Stimulated activated memory B cell treated with anti-CD40 and anti-IgM and Interleukin-4, amounts not matched to agents 10 μg/mL and 1 μg/mL and 100 μg/mL, for 72 hours (primary cell): ENCODE measurements at regions not wholly inside any gene's neighbourhood (a gene's known extent, or its start where the extent isn't known, plus 50 kb on each side); places are given as distances from the start of the nearest gene placed in this dataset.
"Not testable (repeated sequence)": the region's sequence is repeated elsewhere in the genome, so short reads cannot be mapped to it uniquely, and the experiment has no call there.

Experiments
- ATAC-seq: fragments of 150-1000 bp; cut with Tn5 transposase; 2 replicates; pipeline ENCODE4 v1.10.0; 2021
- H3K27ac Mint-ChIP-seq: one replicate; pipeline ENCODE4 v1.8.0; 2022; ENCODE audit warnings: mild to moderate bottlenecking, mixed read lengths
- H3K27me3 Mint-ChIP-seq: one replicate; pipeline ENCODE4 v1.8.0; 2022; ENCODE audit warnings: mixed read lengths
- H3K36me3 Mint-ChIP-seq: one replicate; pipeline ENCODE4 v1.8.0; 2022; ENCODE audit warnings: mixed read lengths
- H3K4me1 Mint-ChIP-seq: one replicate; pipeline ENCODE4 v1.8.0; 2022; ENCODE audit warnings: mixed read lengths
- H3K4me3 Mint-ChIP-seq: one replicate; pipeline ENCODE4 v1.8.0; 2022; ENCODE audit warnings: mild to moderate bottlenecking, moderate library complexity, mixed read lengths
- H3K9me3 Mint-ChIP-seq: one replicate; pipeline ENCODE4 v1.8.0; 2022; ENCODE audit warnings: mixed read lengths

- H3K4me3 Mint-ChIP-seq = no peak overlapping the region
- H3K4me1 Mint-ChIP-seq = no peaks in the 10 kb centered on the region
- H3K36me3 Mint-ChIP-seq = no peaks in the 10 kb centered on the region
- no peak for ATAC-seq
- H3K9me3 Mint-ChIP-seq = no peaks in the 10 kb centered on the region
- H3K27ac Mint-ChIP-seq = no peak overlapping the region
- H3K27me3 Mint-ChIP-seq = no peaks in the 10 kb centered on the region
Observed at GRCh38 chr9:16044579-16044881, 491.7 kb downstream of the CCDC171 start.

DNA sequence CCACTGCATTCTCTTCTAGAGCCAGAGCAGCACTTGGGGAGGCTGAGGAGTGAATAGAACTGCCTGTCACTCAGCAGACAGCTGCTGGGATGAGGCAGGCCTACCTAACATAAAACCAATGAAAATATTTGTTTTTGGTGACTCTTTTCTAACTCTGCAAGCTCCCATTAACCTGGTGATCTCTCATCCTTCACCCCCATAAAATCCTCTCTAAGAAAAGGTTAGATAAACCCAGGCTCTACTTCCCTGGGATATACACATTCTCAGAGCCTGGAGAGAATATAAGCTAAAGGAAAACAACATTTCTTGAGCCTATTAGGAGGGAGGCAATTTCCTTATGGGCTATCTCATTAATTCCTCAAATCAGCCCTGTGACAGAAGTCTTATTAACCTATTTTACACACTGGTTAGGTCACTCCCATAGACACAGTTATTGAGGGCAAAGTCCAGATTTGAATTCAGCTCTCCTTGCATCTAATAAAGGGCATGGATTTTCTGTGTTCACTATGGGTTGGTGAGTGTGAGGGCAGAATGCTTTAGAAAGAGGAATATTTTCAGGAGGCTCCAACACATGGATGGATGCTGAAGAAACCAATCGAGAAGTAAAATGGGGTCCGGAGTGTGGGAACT lies 492.9 kb downstream of the CCDC171 start:
- no peak for ATAC-seq
- Mint-ChIP-seq H3K27me3 (no peaks in the 10 kb centered on the region), H3K27ac (no peak overlapping the region), H3K9me3 (no peaks in the 10 kb centered on the region), H3K4me3 (no peak overlapping the region), H3K36me3 (no peaks in the 10 kb centered on the region), H3K4me1 (no peaks in the 10 kb centered on the region)

DNA sequence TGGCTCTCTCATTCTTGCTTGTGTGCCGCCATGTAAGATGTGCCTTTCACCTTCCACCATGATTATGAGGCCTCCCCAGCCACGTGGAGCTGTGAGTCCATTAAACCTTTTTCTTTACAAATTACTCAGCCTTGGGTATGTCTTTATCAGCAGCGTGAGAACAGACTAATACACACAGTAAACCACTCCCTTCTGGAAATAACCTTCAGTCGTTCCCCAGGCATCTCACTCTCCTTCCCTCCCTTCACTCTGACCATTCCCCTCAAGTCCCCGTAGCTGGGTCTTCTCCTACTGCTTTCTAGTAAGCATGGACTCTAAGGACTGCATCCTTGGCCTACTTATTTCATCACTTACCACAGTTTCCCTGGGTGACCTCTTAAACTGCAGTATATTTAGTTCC lies 493.9 kb downstream of the CCDC171 start:
- H3K27ac Mint-ChIP-seq = no peak overlapping the region
- ATAC-seq = no peak
- no peaks in the 10 kb centered on the region for H3K36me3 Mint-ChIP-seq
- no peaks in the 10 kb centered on the region for H3K27me3 Mint-ChIP-seq
- no peaks in the 10 kb centered on the region for H3K4me1 Mint-ChIP-seq
- H3K9me3 Mint-ChIP-seq = no peaks in the 10 kb centered on the region
- H3K4me3 Mint-ChIP-seq = no peak overlapping the region

DNA sequence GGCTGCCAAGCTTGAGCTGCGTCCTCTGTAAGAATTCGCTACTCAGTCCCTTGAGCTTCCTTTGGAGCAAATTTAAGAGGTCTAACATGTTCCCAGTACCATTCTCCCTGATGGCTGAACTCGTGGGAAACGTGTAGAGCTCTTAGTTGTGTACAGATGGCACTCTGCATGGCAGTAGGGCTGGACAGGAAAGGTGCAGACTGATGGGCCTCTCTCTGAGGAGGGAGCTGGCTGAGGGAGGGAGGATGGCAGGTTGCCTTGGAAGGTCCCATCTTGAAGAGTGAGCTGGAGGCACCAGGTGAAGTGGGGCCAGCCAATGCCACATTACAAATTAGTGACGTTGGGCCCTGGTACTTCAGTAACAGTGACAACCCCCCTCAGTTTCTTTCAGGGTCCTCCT lies 495.3 kb downstream of the CCDC171 start:
- Mint-ChIP-seq H3K4me1 (no peaks in the 10 kb centered on the region), H3K36me3 (no peaks in the 10 kb centered on the region), H3K9me3 (no peaks in the 10 kb centered on the region), H3K4me3 (no peak overlapping the region), H3K27ac (no peak overlapping the region), H3K27me3 (no peaks in the 10 kb centered on the region)
- ATAC-seq = peak; percentile 4

DNA sequence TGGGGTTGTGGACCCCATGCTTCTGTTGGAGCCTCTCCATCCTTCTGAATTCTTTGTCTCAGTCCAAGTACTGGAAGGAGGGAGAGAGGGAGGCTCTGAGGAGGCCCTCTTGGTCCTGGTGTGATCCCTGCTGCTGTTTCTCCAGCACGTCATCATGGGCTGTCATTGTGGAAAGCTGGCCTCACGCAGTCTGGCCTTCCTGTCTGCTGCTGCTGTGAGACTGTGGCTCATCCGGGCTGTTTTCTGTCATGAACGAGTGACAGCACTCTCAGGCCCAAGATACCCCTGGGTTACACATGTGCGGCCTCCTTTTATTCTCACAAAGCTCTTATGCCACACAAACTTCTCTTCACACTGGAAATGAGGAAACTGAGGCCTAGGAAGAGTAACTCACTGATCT lies 499.3 kb downstream of the CCDC171 start:
- no peaks in the 10 kb centered on the region for H3K36me3 Mint-ChIP-seq
- no peak overlapping the region for H3K4me3 Mint-ChIP-seq
- no peaks in the 10 kb centered on the region for H3K9me3 Mint-ChIP-seq
- no peaks in the 10 kb centered on the region for H3K27me3 Mint-ChIP-seq
- ATAC-seq = no peak
- no peaks in the 10 kb centered on the region for H3K4me1 Mint-ChIP-seq
- H3K27ac Mint-ChIP-seq = no peak overlapping the region

DNA sequence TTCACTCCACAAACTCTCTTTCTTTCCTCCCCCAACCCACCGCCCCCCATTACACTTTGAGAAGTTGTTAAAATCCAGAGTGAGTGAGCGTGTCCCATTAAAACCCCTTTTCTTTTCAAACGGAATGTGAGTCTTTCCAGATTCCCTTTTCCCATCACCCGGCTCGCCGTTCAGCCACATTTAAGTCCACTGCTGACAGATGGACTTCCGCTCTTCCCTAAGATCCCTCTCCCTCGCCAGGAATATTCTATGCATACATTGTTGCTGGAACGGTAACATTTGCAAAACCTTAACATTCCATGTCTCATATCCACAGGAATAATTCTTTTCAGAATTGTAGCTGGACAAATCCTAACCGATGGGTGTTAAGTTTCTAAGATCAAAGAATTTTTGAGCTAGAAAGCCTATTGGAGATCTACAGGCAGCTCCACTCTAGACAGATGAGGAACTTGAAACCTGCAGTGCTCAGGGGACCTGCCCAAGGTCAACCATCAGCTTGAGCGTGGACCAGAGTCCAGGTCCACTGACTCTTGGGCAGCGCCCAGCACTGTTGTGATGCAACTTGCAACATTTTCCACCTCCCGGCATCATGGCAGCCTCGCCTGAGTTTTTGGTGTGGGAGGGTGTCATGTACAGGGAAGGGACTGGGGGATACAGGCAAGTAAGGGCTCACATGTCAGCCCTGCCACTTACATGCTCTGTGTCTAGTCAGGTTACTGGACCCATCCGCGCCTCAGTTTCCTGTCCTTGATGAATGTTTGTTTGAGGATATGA lies 500.1 kb downstream of the CCDC171 start:
- Mint-ChIP-seq H3K36me3 (no peaks in the 10 kb centered on the region), H3K4me1 (no peaks in the 10 kb centered on the region), H3K27me3 (no peaks in the 10 kb centered on the region), H3K9me3 (no peaks in the 10 kb centered on the region), H3K4me3 (no peak overlapping the region), H3K27ac (no peak overlapping the region)
- ATAC-seq = no peak

DNA sequence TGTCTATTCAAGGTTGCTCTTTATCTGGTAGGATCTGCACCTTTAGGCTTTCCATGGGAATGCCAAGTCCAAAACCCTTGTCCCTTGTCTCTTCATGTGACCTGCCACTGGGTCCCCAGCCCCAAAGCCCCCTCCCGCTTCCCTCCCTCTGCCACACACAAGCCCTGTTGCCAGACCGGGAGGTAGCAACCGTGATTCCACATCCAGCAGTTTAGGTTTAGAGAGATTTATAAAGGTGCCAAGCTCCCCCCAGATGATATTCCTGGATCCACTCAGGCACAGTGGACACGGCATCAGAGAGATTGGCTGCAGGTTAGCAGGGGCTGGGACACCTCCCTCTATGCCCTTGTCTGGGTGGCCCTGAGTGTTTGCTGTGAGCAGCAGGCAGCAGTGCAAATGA lies 504.7 kb downstream of the CCDC171 start:
- ATAC-seq = no peak
- H3K4me3 Mint-ChIP-seq = no peak overlapping the region
- H3K27ac Mint-ChIP-seq = no peak overlapping the region
- H3K9me3 Mint-ChIP-seq = peaks cover 4% of the 10 kb centered on the region
- H3K36me3 Mint-ChIP-seq = no peaks in the 10 kb centered on the region
- no peaks in the 10 kb centered on the region for H3K4me1 Mint-ChIP-seq
- no peaks in the 10 kb centered on the region for H3K27me3 Mint-ChIP-seq

DNA sequence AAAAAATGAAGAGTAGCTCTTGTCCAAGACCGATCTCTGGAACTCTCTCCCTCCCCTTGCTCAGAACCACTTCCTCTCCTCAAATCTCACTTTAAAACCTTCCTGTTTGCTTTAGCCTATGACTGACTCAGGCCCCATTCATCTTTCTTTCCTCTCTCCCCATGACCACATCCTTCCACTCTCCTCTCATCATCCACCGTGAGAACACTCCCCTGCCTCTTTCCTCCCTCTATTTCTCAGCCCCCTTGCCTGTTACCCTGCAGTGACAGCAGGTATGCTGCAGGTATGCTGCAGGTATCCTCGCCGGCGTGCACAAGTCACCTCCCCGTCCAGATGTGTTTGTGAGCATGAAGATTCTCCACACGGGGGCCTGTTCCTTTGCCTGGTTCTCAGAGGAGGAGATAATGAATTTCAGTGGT lies 505.3 kb downstream of the CCDC171 start:
- Mint-ChIP-seq H3K27ac (no peak overlapping the region), H3K4me1 (no peaks in the 10 kb centered on the region), H3K36me3 (no peaks in the 10 kb centered on the region), H3K27me3 (no peaks in the 10 kb centered on the region), H3K4me3 (no peak overlapping the region), H3K9me3 (peaks cover 4% of the 10 kb centered on the region)
- ATAC-seq = no peak

- no peak overlapping the region for H3K27ac Mint-ChIP-seq
- no peak overlapping the region for H3K4me3 Mint-ChIP-seq
- peaks cover 4% of the 10 kb centered on the region for H3K9me3 Mint-ChIP-seq
- H3K36me3 Mint-ChIP-seq = no peaks in the 10 kb centered on the region
- no peaks in the 10 kb centered on the region for H3K4me1 Mint-ChIP-seq
- no peaks in the 10 kb centered on the region for H3K27me3 Mint-ChIP-seq
- ATAC-seq = no peak
Observed at GRCh38 chr9:16060436-16061129, 507.7 kb downstream of the CCDC171 start.

- no peak overlapping the region for H3K27ac Mint-ChIP-seq
- H3K27me3 Mint-ChIP-seq = no peaks in the 10 kb centered on the region
- peaks cover 5% of the 10 kb centered on the region for H3K9me3 Mint-ChIP-seq
- H3K4me3 Mint-ChIP-seq = no peak overlapping the region
- H3K4me1 Mint-ChIP-seq = no peaks in the 10 kb centered on the region
- no peaks in the 10 kb centered on the region for H3K36me3 Mint-ChIP-seq
- ATAC-seq = no peak
Observed at GRCh38 chr9:16062542-16063240, 509.8 kb downstream of the CCDC171 start.

DNA sequence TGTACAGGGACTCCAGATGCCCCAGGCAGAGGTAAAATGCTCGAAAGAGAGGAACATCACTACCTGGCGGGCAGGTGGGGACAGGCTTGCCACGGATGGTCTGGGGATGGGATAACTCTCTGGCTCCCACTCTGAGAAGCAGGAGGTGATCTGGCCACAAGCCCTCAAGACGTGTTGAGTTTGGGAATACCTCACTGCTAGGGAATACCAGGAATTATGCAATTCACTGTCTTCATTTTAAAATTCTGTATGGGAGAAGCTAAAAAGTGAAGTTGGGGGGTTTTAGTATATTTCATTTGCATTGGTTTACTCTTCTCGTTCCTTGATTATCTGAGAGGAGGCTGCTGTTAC lies 510.4 kb downstream of the CCDC171 start:
- no peaks in the 10 kb centered on the region for H3K4me1 Mint-ChIP-seq
- no peak overlapping the region for H3K27ac Mint-ChIP-seq
- no peaks in the 10 kb centered on the region for H3K27me3 Mint-ChIP-seq
- H3K9me3 Mint-ChIP-seq = peaks cover 6% of the 10 kb centered on the region
- no peak overlapping the region for H3K4me3 Mint-ChIP-seq
- H3K36me3 Mint-ChIP-seq = no peaks in the 10 kb centered on the region
- ATAC-seq = no peak

DNA sequence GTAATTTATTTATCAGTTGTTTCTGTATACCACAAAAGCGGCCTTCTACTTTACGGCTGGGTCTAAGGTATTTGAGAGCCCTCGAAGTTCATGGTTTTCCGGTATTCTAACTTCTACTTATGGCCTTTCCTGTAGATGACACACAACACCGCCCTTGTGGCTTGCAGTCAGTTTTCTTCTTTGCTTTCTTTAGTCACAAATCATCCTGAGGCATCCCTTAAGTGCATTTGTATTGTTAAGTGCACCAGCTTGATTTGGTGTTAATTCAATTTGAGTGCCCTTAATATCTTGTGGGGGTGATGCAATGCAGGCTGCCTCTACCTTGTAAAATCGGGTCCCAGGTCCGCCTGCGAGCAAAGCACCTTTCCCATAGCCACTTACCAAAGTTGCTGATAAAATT lies 511.9 kb downstream of the CCDC171 start:
- Mint-ChIP-seq H3K36me3 (no peaks in the 10 kb centered on the region), H3K4me1 (no peaks in the 10 kb centered on the region), H3K9me3 (peaks cover 6% of the 10 kb centered on the region), H3K27ac (no peak overlapping the region), H3K4me3 (no peak overlapping the region), H3K27me3 (no peaks in the 10 kb centered on the region)
- ATAC-seq = no peak

GRCh38 chr9:16066201-16066600 lies 513.4 kb downstream of the CCDC171 start:
- H3K9me3 Mint-ChIP-seq, H3K27ac Mint-ChIP-seq, H3K4me3 Mint-ChIP-seq, H3K36me3 Mint-ChIP-seq, H3K27me3 Mint-ChIP-seq, ATAC-seq, H3K4me1 Mint-ChIP-seq: not testable (repeated sequence)

GRCh38 chr9:16068476-16068875 lies 515.6 kb downstream of the CCDC171 start:
- Mint-ChIP-seq H3K36me3 (no peaks in the 10 kb centered on the region), H3K4me3 (no peak overlapping the region), H3K9me3 (peaks cover 5% of the 10 kb centered on the region), H3K4me1 (no peaks in the 10 kb centered on the region), H3K27me3 (no peaks in the 10 kb centered on the region), H3K27ac (no peak overlapping the region)
- no peak for ATAC-seq

DNA sequence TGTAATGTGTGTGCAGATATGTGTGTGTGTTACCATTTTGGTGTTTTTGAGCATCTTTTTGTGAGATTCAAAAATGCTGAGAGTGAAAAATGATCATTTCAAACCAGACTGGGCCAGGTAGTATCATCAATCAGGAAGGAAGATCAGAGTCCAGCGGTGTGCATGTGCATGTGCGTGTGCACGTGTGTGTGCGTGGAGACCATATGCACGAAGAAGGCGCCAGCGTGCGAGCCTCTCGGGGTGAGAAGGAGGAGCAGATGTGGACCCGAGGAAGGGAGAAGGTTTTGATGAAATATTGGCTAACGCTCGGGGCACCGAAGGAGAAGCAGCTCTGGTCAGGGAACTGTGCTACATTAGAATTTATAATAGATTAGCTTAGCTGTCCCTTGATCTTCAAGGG lies 516.4 kb downstream of the CCDC171 start:
- peaks cover 5% of the 10 kb centered on the region for H3K9me3 Mint-ChIP-seq
- no peaks in the 10 kb centered on the region for H3K36me3 Mint-ChIP-seq
- no peak overlapping the region for H3K4me3 Mint-ChIP-seq
- no peaks in the 10 kb centered on the region for H3K4me1 Mint-ChIP-seq
- H3K27me3 Mint-ChIP-seq = no peaks in the 10 kb centered on the region
- H3K27ac Mint-ChIP-seq = no peak overlapping the region
- no peak for ATAC-seq
